C4-2B (cell line): ENCODE measurements at regions not wholly inside any gene's neighbourhood (a gene's known extent, or its start where the extent isn't known, plus 50 kb on each side); places are given as distances from the start of the nearest gene placed in this dataset.

ENCODE experiments used
- H3K27ac ChIP-seq: fragments of 450-650 bp; 2 replicates; pipeline ENCODE4 v1.5.1; 2017
- ZFX ChIP-seq: fragments of 450-650 bp; IDR thresholded peaks from 2 replicates; pipeline ENCODE4 v1.6.1; 2017
- TF ChIP-seq, protein P1 (sequence below): fragments of 450-650 bp; conservative IDR thresholded peaks from 2 replicates; pipeline ENCODE4 v1.5.1; 2017; ENCODE audit warnings: mild to moderate bottlenecking

DNA sequence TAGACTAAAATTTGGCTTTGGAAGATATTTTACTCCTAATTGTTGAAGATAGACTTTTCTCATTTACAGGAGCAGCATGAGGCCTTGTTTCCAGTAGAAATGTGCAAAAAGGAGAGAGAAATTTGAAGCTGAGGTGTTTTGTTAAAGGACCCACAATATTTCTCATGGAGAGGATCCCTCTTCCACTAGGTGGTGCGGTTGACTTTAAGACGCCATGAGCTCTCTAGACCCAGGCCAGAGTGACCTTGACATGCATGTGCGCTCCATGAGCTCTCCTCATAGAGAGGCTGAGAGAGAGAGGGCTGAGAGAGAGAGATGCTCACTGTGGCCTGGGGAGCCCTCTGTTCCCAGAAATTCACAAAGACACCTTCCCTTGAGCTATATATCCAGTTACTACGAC is 861.2 kb upstream of the EYS start:
- TF ChIP-seq, protein P1, sequence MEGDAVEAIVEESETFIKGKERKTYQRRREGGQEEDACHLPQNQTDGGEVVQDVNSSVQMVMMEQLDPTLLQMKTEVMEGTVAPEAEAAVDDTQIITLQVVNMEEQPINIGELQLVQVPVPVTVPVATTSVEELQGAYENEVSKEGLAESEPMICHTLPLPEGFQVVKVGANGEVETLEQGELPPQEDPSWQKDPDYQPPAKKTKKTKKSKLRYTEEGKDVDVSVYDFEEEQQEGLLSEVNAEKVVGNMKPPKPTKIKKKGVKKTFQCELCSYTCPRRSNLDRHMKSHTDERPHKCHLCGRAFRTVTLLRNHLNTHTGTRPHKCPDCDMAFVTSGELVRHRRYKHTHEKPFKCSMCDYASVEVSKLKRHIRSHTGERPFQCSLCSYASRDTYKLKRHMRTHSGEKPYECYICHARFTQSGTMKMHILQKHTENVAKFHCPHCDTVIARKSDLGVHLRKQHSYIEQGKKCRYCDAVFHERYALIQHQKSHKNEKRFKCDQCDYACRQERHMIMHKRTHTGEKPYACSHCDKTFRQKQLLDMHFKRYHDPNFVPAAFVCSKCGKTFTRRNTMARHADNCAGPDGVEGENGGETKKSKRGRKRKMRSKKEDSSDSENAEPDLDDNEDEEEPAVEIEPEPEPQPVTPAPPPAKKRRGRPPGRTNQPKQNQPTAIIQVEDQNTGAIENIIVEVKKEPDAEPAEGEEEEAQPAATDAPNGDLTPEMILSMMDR: peak; percentile 34
- no peak for TF ChIP-seq ZFX
- H3K27ac ChIP-seq: no peak overlapping the region

DNA sequence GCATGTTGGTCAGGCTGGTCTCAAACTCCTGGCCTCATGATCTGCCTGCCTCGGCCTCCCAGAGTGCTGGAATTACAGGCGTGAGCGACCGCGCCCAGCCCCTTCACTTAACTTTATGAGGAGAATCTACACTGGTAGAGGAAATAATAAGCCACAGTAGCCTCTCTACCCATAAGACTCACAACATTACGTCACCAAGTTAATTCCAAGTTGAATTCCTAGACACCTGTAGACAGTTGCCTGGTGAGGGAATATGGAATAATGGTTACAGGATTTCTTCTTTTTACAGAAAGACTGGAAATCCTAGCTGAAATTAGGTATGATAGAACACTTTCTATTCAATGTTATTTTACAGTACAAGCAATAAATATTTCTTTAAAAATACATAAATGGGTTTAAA is 854.5 kb upstream of the EYS start:
- H3K27ac ChIP-seq: no peak overlapping the region
- TF ChIP-seq ZFX: no peak
- TF ChIP-seq, protein P1: no peak

DNA sequence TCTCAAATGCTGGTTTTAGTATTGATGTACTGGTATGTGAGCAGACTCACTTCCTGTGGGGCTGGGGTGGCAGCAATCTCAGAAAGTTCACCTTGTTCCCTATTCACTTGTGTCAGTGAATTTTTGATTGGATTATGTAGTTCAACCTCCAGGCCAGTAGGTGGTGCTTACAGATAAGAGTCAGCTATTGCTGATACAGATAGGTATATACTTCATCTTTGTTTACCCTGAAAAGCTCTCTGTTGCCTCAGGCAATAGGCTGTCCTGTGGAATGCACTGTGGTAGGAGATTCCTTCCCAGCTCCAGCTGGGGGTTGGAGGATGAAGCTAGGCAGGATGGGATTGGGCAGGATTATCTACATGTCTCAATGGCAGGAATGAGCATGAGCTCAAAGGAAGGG is 851.2 kb upstream of the EYS start:
- TF ChIP-seq, protein P1: peak; percentile 50
- no peak for TF ChIP-seq ZFX
- no peak overlapping the region for H3K27ac ChIP-seq

DNA sequence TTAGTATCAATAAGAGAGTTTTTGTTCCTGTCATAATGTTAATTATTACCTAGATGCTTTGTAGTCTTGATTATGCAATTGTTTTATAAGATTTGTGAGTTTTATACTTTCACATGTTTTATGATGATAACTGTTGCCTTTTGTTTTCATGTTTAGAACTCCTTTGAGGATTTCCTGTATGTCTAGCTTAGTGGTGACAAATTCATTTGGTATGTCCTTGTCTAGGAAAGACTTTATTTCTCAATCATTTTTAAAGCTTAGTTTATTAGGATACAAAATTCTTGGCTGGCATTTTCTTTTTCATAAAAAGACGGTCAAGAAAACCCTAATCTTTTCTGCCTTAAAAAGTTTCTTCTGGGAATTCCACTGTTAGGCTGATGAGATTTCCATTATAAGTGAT is 849.9 kb upstream of the EYS start:
- H3K27ac ChIP-seq: no peak overlapping the region
- TF ChIP-seq, protein P1: no peak
- TF ChIP-seq ZFX: no peak

DNA sequence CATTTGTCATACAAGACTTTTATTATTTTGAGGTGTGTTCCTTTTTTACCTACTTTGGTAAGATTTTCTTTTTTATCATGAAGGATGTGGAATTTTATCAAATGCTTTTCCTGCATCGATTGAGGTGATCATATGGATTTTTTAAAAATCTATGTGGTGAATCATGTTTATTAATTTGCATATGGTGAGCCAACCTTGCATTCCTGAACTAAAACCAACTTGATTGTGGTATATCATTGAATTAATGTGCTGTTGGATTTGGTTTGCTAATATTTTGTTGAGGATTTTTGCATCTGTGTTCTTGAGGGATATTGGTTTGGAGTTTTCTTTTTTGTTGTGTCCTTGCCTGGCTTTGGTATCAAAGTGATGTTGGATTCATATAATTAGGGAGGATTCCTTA is 848.1 kb upstream of the EYS start:
- TF ChIP-seq, protein P1: no peak
- TF ChIP-seq ZFX: no peak

DNA sequence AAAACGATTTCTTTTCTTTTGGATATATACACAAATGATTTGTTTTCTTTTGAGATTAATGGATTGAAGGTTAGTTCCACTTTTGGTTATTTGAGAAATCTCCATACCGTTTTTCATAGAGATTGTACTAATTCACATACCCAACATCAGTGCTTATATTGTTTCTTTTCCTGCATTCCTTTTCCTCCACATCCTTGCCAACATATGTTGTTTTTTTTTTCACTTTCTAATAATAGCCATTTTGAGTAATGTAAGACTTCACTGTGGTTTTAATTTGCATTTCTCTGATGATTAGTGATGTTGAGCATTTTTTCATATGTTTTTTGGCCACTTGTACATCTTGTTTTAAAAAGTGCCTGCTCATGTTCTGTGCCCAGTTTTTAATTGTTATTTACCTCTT is 846.4 kb upstream of the EYS start:
- no peak overlapping the region for H3K27ac ChIP-seq
- TF ChIP-seq ZFX: no peak
- TF ChIP-seq, protein P1: no peak

More for the DNA sequence above, 848.1 kb upstream of the EYS start:
- no peak overlapping the region for H3K27ac ChIP-seq

DNA sequence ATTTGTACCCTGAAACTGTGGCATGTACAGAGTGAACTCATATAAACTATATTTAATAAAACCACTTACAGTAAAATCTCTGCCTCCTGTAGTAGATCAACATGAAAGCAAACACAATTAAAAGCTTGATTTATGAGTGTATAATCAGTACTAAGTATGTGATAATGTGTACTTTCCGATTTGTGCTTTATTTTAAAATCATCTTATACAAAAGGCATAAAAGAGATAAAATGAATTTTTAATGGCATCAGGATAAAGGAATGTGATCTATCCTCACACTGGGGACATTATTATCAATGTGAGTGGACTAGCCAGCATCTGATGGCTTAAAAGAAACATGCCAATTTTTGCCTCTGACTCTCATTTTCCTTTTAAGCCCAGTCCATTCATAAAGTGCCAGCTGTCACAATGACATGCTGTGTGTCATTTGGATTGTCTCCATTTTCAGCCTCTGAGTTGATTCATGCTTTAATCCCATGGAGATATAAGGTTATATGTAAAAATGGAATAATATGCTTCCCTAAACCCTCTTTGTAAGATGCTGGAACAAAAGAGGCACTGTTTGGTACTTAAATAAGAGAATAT is 831.6 kb upstream of the EYS start:
- no peak overlapping the region for H3K27ac ChIP-seq
- no peak for TF ChIP-seq ZFX
- TF ChIP-seq, protein P1: no peak
